ENCODE measurements at regions not wholly inside any gene's neighbourhood (a gene's known extent, or its start where the extent isn't known, plus 50 kb on each side); places are given as distances from the start of the nearest gene placed in this dataset.

DNA sequence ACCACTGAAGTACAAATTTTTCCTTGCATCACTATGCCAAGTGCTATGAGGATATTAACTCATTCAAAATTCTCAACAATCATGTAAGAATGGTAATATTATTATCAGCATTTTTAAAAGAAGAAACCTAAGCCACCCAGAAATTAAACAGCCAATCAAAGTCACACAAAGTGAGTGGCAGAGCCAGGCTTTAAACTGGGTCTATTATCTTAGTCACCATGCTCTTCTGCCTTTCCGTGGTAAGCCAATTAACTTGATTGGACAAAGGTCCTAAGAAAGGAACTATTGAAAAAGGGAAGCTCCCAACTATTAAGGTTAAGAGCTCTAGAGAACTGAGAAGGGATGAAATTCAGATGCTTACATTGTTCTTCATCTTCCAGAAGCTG is 111.5 kb downstream of the ASB9 start:
- Histone ChIP-seq H3K9ac (ENCODE audit: low read depth in 1 of 2, low read length in 2 of 2) (no peak overlapping the region), H3K27me3 (ENCODE audit: control insufficient read depth in 2 of 2, insufficient read depth in 2 of 2, low read length in 2 of 2) (peaks cover 0 to 3% of the 10 kb centered on the region in 2 donors), H3K36me3 (ENCODE audit: control insufficient read depth in 2 of 2, insufficient read depth in 2 of 2, low read length in 2 of 2) (no peaks in the 10 kb centered on the region), H3K9me3 (ENCODE audit: control insufficient read depth in 2 of 2, low read length in 2 of 2) (no peaks in the 10 kb centered on the region), H3K4me1 (ENCODE audit: control insufficient read depth in 2 of 2, insufficient read depth in 2 of 2, low read length in 2 of 2) (no peaks in the 10 kb centered on the region), H3K4me3 (ENCODE audit: low read length in 2 of 2) (peak overlapping the region in 1 of 2 donors; percentile 17), H3K27ac (ENCODE audit: low read depth in 2 of 2, low read length in 2 of 2) (no peak overlapping the region)

DNA sequence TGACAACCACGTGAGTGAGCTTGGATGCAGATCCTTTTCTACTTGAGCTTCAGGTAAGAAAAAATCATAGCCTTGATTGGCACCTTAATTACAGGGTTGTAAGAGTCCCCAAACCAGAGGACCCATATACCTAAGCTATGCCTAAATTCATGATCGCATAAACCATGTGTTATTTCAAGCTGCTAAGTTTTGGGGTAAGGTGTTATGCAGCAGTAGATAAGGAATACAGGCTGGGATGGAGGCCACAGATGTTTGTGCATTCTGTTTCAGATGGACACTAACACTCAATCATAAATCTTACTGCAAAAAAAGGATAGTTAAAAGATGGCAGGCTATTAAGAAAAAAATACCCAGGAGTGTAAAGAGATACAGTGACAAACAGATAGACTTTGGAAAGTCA is 112.3 kb downstream of the ASB9 start:
- Histone ChIP-seq H3K9me3 (ENCODE audit: control insufficient read depth in 2 of 2, low read length in 2 of 2) (no peaks in the 10 kb centered on the region), H3K4me1 (ENCODE audit: control insufficient read depth in 2 of 2, insufficient read depth in 2 of 2, low read length in 2 of 2) (no peaks in the 10 kb centered on the region), H3K27ac (ENCODE audit: low read depth in 2 of 2, low read length in 2 of 2) (no peak overlapping the region), H3K36me3 (ENCODE audit: control insufficient read depth in 2 of 2, insufficient read depth in 2 of 2, low read length in 2 of 2) (no peaks in the 10 kb centered on the region), H3K27me3 (ENCODE audit: control insufficient read depth in 2 of 2, insufficient read depth in 2 of 2, low read length in 2 of 2) (peaks cover 0 to 3% of the 10 kb centered on the region in 2 donors), H3K9ac (ENCODE audit: low read depth in 1 of 2, low read length in 2 of 2) (no peak overlapping the region), H3K4me3 (ENCODE audit: low read length in 2 of 2) (no peak overlapping the region)

DNA sequence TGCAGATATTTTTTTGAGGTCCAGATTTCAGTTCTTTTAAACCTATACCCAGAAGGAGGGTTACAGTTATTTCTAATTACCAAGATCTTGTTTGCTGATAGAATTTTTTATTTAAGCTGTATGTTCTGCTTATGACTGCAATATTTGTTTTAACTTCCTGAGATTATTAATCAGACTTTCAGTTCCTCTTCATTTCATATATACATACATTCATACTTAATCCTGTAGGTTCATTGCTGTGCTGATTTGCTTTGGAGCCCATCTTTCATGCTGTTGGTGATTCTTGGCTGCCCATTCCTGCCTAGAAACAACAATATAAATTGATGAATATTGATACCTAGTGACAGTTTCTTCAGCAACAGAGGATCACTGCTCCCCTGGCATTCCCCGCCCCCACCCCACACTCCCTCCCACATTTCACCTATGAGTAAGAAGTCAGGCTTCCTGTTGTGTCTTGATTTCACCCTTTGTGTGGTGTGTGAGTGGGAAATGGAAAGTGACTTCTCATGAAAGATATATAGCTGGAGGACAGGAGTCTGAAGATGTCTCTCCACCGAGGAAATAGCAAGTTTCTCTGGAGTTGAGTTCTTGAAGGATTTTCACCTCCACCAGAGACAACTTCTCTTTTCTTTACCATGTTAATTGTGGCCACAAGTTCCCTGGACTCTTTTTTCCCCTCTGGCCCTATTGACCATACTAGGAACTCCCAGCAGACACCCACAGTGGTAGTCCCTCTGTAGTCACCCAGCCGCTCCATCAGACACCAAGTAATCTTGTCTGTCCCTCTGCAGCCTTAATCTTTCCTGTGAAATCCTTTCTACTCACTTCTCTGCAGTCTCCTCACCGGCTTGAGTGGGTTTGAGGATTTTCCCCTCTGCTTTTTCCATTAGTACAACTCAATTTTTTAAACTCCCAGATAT is 118.4 kb downstream of the ASB9 start:
- H3K9me3 ChIP-seq (ENCODE audit: control insufficient read depth in 2 of 2, low read length in 2 of 2) = no peaks in the 10 kb centered on the region
- peaks cover 0 to 2% of the 10 kb centered on the region in 2 donors for H3K27me3 ChIP-seq (ENCODE audit: control insufficient read depth in 2 of 2, insufficient read depth in 2 of 2, low read length in 2 of 2)
- H3K9ac ChIP-seq (ENCODE audit: low read depth in 1 of 2, low read length in 2 of 2) = no peak overlapping the region
- H3K4me3 ChIP-seq (ENCODE audit: low read length in 2 of 2) = no peak overlapping the region
- no peak overlapping the region for H3K27ac ChIP-seq (ENCODE audit: low read depth in 2 of 2, low read length in 2 of 2)
- H3K4me1 ChIP-seq (ENCODE audit: control insufficient read depth in 2 of 2, insufficient read depth in 2 of 2, low read length in 2 of 2) = no peaks in the 10 kb centered on the region
- no peaks in the 10 kb centered on the region for H3K36me3 ChIP-seq (ENCODE audit: control insufficient read depth in 2 of 2, insufficient read depth in 2 of 2, low read length in 2 of 2)

DNA sequence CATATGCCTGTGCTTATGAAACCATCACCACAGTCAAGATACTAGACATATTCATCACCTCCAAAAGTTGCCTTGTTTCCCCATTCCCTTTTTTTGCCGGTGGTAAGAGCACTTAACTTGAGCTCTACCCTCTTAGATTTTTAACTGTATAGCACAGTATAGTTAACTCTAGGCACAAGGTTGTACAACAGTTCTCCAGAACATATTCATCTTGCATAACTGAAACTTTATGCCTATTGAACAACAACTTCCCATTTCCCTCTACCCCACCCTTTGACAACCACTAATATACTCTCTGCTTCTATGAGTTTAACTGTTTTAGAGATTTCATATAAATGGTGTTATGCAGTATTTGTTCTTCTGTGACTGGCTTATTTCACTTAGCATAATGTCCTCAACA is 119.3 kb downstream of the ASB9 start:
- H3K27ac ChIP-seq (ENCODE audit: low read depth in 2 of 2, low read length in 2 of 2) = no peak overlapping the region
- H3K36me3 ChIP-seq (ENCODE audit: control insufficient read depth in 2 of 2, insufficient read depth in 2 of 2, low read length in 2 of 2) = no peaks in the 10 kb centered on the region
- peaks cover 0 to 2% of the 10 kb centered on the region in 2 donors for H3K27me3 ChIP-seq (ENCODE audit: control insufficient read depth in 2 of 2, insufficient read depth in 2 of 2, low read length in 2 of 2)
- H3K9me3 ChIP-seq (ENCODE audit: control insufficient read depth in 2 of 2, low read length in 2 of 2) = no peaks in the 10 kb centered on the region
- H3K4me3 ChIP-seq (ENCODE audit: low read length in 2 of 2) = no peak overlapping the region
- no peaks in the 10 kb centered on the region for H3K4me1 ChIP-seq (ENCODE audit: control insufficient read depth in 2 of 2, insufficient read depth in 2 of 2, low read length in 2 of 2)
- H3K9ac ChIP-seq (ENCODE audit: low read depth in 1 of 2, low read length in 2 of 2) = no peak overlapping the region

DNA sequence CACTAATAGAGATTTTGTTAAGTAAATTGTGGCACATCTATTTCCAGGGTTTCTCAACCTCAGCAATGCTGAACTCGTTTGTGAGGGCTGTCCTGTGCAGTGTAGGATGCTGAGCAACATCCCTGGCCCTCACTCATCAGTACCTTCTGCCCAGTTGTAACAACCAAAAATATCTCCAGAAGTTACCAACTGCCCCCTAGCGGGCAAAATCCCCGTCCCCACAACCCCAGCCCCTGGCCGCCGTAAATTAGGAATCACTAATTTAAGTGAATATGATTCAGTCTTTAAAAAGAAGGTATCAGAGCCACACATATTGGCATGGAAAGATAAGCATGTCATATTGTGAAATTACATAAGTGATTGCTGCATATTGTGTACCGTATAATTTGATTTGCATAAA is 123.4 kb downstream of the ASB9 start:
- no peak overlapping the region for H3K4me3 ChIP-seq (ENCODE audit: low read length in 2 of 2)
- H3K27me3 ChIP-seq (ENCODE audit: control insufficient read depth in 2 of 2, insufficient read depth in 2 of 2, low read length in 2 of 2) = peaks cover 0 to 5% of the 10 kb centered on the region in 2 donors
- no peaks in the 10 kb centered on the region for H3K9me3 ChIP-seq (ENCODE audit: control insufficient read depth in 2 of 2, low read length in 2 of 2)
- H3K36me3 ChIP-seq (ENCODE audit: control insufficient read depth in 2 of 2, insufficient read depth in 2 of 2, low read length in 2 of 2) = no peaks in the 10 kb centered on the region
- H3K9ac ChIP-seq (ENCODE audit: low read depth in 1 of 2, low read length in 2 of 2) = no peak overlapping the region
- H3K27ac ChIP-seq (ENCODE audit: low read depth in 2 of 2, low read length in 2 of 2) = no peak overlapping the region
- no peaks in the 10 kb centered on the region for H3K4me1 ChIP-seq (ENCODE audit: control insufficient read depth in 2 of 2, insufficient read depth in 2 of 2, low read length in 2 of 2)

DNA sequence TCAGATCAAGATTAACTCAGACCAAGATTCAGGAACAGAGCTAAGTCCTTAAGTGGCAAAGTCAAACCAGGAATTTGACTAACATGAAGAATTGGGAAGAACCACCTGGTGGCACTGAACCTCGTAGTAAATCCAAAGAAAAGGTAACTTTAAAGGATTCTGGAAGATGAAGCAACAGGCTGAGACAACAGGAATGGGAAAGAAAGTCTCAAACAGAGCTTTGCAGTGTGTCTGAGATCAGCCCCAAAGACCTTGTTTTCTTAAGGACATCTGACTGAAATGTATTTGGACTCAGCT is 126.1 kb downstream of the ASB9 start:
- Histone ChIP-seq H3K27ac (ENCODE audit: low read depth in 2 of 2, low read length in 2 of 2) (no peak overlapping the region), H3K4me3 (ENCODE audit: low read length in 2 of 2) (no peak overlapping the region), H3K9ac (ENCODE audit: low read depth in 1 of 2, low read length in 2 of 2) (no peak overlapping the region), H3K4me1 (ENCODE audit: control insufficient read depth in 2 of 2, insufficient read depth in 2 of 2, low read length in 2 of 2) (no peaks in the 10 kb centered on the region), H3K9me3 (ENCODE audit: control insufficient read depth in 2 of 2, low read length in 2 of 2) (no peaks in the 10 kb centered on the region), H3K36me3 (ENCODE audit: control insufficient read depth in 2 of 2, insufficient read depth in 2 of 2, low read length in 2 of 2) (no peaks in the 10 kb centered on the region), H3K27me3 (ENCODE audit: control insufficient read depth in 2 of 2, insufficient read depth in 2 of 2, low read length in 2 of 2) (peaks cover 0 to 5% of the 10 kb centered on the region in 2 donors)

DNA sequence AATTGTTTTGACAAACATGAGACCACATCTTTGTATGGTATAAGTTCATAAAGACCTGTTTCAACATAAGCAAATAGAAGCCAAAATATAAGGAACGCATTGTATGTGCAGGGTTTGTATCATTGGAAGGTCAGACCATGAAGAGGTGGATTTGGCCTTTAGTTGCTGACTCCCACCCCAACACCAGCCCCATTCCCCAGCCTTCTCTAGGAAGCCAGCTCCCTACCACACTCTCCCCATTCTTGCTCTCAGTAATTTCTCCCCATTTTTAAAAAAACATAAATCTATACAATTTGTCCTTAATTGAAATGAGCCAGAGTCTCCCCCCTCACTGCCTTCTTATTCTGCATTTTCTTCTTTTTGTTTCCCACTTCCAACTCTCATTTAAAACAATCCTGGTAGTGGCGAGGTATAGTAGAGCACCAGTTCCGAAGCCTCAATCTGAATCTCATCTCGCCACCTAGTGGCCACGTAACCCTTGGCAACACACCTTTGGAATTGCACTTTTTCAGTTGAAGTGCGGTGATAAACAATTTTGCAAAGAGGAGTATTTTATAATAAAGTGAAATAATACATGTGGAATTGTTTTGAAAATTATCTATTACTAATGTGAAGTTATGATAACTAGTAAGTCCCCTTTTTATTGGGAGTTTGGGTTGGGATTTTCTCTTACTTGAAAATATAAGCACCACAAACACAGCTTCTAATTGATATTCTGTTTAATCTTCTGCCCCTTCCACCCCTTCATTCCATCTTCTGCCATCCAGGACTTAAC is 126.6 kb downstream of the ASB9 start:
- H3K9me3 ChIP-seq (ENCODE audit: control insufficient read depth in 2 of 2, low read length in 2 of 2) = no peaks in the 10 kb centered on the region
- peaks cover 0 to 5% of the 10 kb centered on the region in 2 donors for H3K27me3 ChIP-seq (ENCODE audit: control insufficient read depth in 2 of 2, insufficient read depth in 2 of 2, low read length in 2 of 2)
- H3K36me3 ChIP-seq (ENCODE audit: control insufficient read depth in 2 of 2, insufficient read depth in 2 of 2, low read length in 2 of 2) = no peaks in the 10 kb centered on the region
- no peak overlapping the region for H3K27ac ChIP-seq (ENCODE audit: low read depth in 2 of 2, low read length in 2 of 2)
- no peak overlapping the region for H3K4me3 ChIP-seq (ENCODE audit: low read length in 2 of 2)
- H3K4me1 ChIP-seq (ENCODE audit: control insufficient read depth in 2 of 2, insufficient read depth in 2 of 2, low read length in 2 of 2) = no peaks in the 10 kb centered on the region
- H3K9ac ChIP-seq (ENCODE audit: low read depth in 1 of 2, low read length in 2 of 2) = no peak overlapping the region

DNA sequence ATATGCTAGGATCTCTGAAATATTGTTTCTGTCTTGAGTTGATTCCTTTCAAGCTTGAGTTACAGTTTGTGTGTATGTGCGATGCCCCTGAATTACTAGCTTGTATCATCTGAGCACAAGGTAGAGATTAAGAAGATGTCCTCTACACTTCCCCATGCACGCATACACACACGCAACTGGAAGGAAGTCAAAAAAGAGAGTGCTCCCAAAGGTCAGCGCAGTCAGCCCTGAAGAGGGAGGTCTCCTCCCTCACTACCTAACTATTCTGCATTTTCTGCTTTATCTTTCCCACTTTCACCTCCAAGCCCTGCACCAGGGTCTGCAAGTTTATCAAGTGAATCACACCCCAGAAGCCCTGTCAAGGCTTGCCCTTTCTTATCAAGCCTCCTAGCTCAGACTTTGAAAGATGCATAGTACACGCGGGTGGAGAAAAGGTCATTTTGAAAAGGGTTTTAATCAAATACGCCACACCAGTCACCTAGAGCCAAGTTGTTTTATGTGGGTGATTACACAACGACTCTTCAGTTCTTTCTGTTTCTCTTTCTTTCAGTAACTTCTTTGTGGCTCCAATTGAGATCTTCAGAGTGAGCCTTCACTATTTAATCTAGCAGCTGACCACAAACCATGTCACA is 127.7 kb downstream of the ASB9 start:
- H3K4me1 ChIP-seq (ENCODE audit: control insufficient read depth in 2 of 2, insufficient read depth in 2 of 2, low read length in 2 of 2) = no peaks in the 10 kb centered on the region
- no peaks in the 10 kb centered on the region for H3K36me3 ChIP-seq (ENCODE audit: control insufficient read depth in 2 of 2, insufficient read depth in 2 of 2, low read length in 2 of 2)
- no peak overlapping the region for H3K9ac ChIP-seq (ENCODE audit: low read depth in 1 of 2, low read length in 2 of 2)
- peak overlapping the region in 1 of 2 donors; percentile 12 for H3K27ac ChIP-seq (ENCODE audit: low read depth in 2 of 2, low read length in 2 of 2)
- H3K4me3 ChIP-seq (ENCODE audit: low read length in 2 of 2) = no peak overlapping the region
- H3K9me3 ChIP-seq (ENCODE audit: control insufficient read depth in 2 of 2, low read length in 2 of 2) = no peaks in the 10 kb centered on the region
- peaks cover 0 to 5% of the 10 kb centered on the region in 2 donors for H3K27me3 ChIP-seq (ENCODE audit: control insufficient read depth in 2 of 2, insufficient read depth in 2 of 2, low read length in 2 of 2)

DNA sequence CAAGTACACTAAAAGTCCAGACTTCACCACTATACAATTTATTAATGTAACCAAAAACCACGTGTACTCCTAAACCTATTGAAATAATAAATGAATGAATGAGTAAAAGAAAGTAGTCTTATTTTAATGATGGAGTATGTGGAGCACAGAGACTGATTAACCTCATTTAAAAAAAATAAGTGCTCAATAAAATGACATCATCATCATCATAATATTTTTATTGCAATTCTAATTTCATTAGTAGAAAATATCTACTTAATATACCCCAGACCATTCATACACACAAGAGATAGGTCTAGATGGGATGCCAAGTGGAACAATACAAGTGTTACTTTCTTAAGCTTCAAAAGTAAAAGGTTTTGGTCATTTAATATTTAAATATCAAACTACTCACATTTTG is 133.1 kb downstream of the ASB9 start:
- no peaks in the 10 kb centered on the region for H3K4me1 ChIP-seq (ENCODE audit: control insufficient read depth in 2 of 2, insufficient read depth in 2 of 2, low read length in 2 of 2)
- H3K9ac ChIP-seq (ENCODE audit: low read depth in 1 of 2, low read length in 2 of 2) = no peak overlapping the region
- H3K27me3 ChIP-seq (ENCODE audit: control insufficient read depth in 2 of 2, insufficient read depth in 2 of 2, low read length in 2 of 2) = peaks cover under 1 to 2% of the 10 kb centered on the region in 2 donors
- no peak overlapping the region for H3K27ac ChIP-seq (ENCODE audit: low read depth in 2 of 2, low read length in 2 of 2)
- no peaks in the 10 kb centered on the region for H3K36me3 ChIP-seq (ENCODE audit: control insufficient read depth in 2 of 2, insufficient read depth in 2 of 2, low read length in 2 of 2)
- H3K4me3 ChIP-seq (ENCODE audit: low read length in 2 of 2) = no peak overlapping the region
- H3K9me3 ChIP-seq (ENCODE audit: control insufficient read depth in 2 of 2, low read length in 2 of 2) = no peaks in the 10 kb centered on the region

DNA sequence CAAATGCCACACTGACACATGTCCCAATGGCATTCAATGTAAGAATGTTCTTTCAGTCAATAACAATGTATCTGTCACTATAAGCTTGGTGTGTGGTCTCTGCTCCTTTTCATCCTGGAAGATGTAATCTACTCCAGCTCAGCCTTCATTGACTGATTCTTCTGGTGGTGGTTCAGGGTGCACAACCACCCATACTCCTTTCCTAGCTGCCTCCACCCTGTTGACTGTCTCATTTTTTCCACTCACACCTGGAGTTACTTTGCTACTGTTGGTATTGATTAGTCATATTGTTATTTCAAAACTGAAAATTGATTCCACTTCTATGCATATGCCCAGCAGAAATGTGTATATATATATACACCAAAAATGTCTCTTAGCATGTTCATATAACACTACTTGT is 140.5 kb downstream of the ASB9 start:
- H3K27me3 ChIP-seq (ENCODE audit: control insufficient read depth in 2 of 2, insufficient read depth in 2 of 2, low read length in 2 of 2) = peaks cover 0 to 2% of the 10 kb centered on the region in 2 donors
- H3K9ac ChIP-seq (ENCODE audit: low read depth in 1 of 2, low read length in 2 of 2) = no peak overlapping the region
- no peak overlapping the region for H3K4me3 ChIP-seq (ENCODE audit: low read length in 2 of 2)
- peak overlapping the region in 1 of 2 donors; percentile 38 for H3K27ac ChIP-seq (ENCODE audit: low read depth in 2 of 2, low read length in 2 of 2)
- H3K4me1 ChIP-seq (ENCODE audit: control insufficient read depth in 2 of 2, insufficient read depth in 2 of 2, low read length in 2 of 2) = peaks cover 0 to 3% of the 10 kb centered on the region in 2 donors
- H3K9me3 ChIP-seq (ENCODE audit: control insufficient read depth in 2 of 2, low read length in 2 of 2) = no peaks in the 10 kb centered on the region
- no peaks in the 10 kb centered on the region for H3K36me3 ChIP-seq (ENCODE audit: control insufficient read depth in 2 of 2, insufficient read depth in 2 of 2, low read length in 2 of 2)
